SIG-M5 treated with dmso at 0.1 percent for 504 hours (cell line): ENCODE measurements at regions not wholly inside any gene's neighbourhood (a gene's known extent, or its start where the extent isn't known, plus 50 kb on each side); places are given as distances from the start of the nearest gene placed in this dataset.

Source experiments
- DNase-seq: peaks from one replicate; lab custom pipeline; 2025; ENCODE audit not compliant: unreplicated experiment; lab: John Stamatoyannopoulos, UW

- peak; percentile 18 for DNase-seq
Observed at GRCh38 chr7:33807779-33808482, 97.4 kb upstream of the BMPER start.

GRCh38 chr7:33809228-33809627 lies 96.1 kb upstream of the BMPER start:
- DNase-seq, result no peak

- DNase-seq, result no peak
Observed at GRCh38 chr7:33810356-33810755, 95.0 kb upstream of the BMPER start.

GRCh38 chr7:33813331-33813730 lies 92.0 kb upstream of the BMPER start:
- no peak for DNase-seq

- no peak for DNase-seq
Observed at GRCh38 chr7:33814400-33814799, 90.9 kb upstream of the BMPER start.

GRCh38 chr7:33814936-33815335 lies 90.4 kb upstream of the BMPER start:
- DNase-seq, result no peak

GRCh38 chr7:33815336-33815735 lies 90.0 kb upstream of the BMPER start:
- no peak for DNase-seq

GRCh38 chr7:33816106-33816505 lies 89.2 kb upstream of the BMPER start:
- DNase-seq, result no peak

- DNase-seq, result no peak
Observed at GRCh38 chr7:33819658-33820057, 85.7 kb upstream of the BMPER start.

- DNase-seq, result no peak
Observed at GRCh38 chr7:33820206-33820605, 85.1 kb upstream of the BMPER start.

GRCh38 chr7:33821970-33822369 lies 83.4 kb upstream of the BMPER start:
- DNase-seq, result no peak

GRCh38 chr7:33823913-33824312 lies 81.4 kb upstream of the BMPER start:
- DNase-seq, result no peak

- DNase-seq, result no peak
Observed at GRCh38 chr7:33824911-33825459, 80.4 kb upstream of the BMPER start.

- no peak for DNase-seq
Observed at GRCh38 chr7:33825644-33826043, 79.7 kb upstream of the BMPER start.

GRCh38 chr7:33829536-33829935 lies 75.8 kb upstream of the BMPER start:
- no peak for DNase-seq

- no peak for DNase-seq
Observed at GRCh38 chr7:33831389-33832141, 73.8 kb upstream of the BMPER start.

- DNase-seq, result no peak
Observed at GRCh38 chr7:33832271-33832721, 73.0 kb upstream of the BMPER start.

GRCh38 chr7:33836797-33837355 lies 68.5 kb upstream of the BMPER start:
- no peak for DNase-seq

- DNase-seq, result no peak
Observed at GRCh38 chr7:33837356-33837851, 67.9 kb upstream of the BMPER start.

GRCh38 chr7:33841031-33841430 lies 64.3 kb upstream of the BMPER start:
- DNase-seq, result no peak

- DNase-seq, result no peak
Observed at GRCh38 chr7:33841705-33842129, 63.6 kb upstream of the BMPER start.

- DNase-seq, result no peak
Observed at GRCh38 chr7:33842150-33842549, 63.2 kb upstream of the BMPER start.
